ENCODE measurements at regions not wholly inside any gene's neighbourhood (a gene's known extent, or its start where the extent isn't known, plus 50 kb on each side); places are given as distances from the start of the nearest gene placed in this dataset.
"Not testable (repeated sequence)": the region's sequence is repeated elsewhere in the genome, so short reads cannot be mapped to it uniquely, and the experiment has no call there.

- no peak for DNase-seq
Observed at GRCh38 chr2:238600506-238601432, 174.0 kb downstream of the ASB1 start.

DNA sequence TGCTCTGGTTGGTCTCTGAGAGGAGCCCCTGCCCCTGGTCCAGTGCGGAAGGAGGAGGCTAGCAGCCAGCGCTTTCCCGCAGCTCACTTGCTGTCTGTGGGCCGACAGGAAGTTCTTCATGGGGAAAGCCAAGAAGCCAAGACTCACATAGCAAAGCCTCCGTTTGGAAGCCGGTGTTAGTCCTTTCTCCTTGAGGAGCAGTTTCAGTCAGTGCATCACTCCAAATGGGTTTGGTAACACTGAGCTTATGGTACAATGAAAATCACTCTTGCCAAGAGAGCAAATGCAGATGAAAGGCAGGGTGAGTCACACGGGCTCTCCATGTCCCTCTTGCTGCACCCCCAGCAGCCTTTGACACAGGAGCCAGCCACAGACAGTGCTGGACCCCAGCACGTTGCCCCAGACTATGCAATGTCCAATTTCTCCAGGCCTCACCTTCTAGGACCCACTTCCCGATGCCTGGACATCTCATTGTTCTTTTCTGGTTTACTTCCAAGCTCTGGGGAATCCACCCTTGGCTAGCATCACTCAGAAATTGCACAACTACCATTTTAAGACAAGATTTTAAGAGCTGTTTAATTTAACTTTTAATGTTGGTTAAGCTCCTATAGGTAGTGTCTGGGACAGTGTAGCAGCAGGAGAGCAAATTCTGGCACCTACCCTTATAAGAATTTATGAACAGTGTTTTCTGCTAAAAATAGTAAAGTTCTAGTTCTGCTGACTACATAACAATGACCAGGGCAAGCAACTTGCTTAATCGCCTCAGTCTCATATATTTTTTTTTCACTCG lies 174.9 kb downstream of the ASB1 start:
- no peak for DNase-seq

DNA sequence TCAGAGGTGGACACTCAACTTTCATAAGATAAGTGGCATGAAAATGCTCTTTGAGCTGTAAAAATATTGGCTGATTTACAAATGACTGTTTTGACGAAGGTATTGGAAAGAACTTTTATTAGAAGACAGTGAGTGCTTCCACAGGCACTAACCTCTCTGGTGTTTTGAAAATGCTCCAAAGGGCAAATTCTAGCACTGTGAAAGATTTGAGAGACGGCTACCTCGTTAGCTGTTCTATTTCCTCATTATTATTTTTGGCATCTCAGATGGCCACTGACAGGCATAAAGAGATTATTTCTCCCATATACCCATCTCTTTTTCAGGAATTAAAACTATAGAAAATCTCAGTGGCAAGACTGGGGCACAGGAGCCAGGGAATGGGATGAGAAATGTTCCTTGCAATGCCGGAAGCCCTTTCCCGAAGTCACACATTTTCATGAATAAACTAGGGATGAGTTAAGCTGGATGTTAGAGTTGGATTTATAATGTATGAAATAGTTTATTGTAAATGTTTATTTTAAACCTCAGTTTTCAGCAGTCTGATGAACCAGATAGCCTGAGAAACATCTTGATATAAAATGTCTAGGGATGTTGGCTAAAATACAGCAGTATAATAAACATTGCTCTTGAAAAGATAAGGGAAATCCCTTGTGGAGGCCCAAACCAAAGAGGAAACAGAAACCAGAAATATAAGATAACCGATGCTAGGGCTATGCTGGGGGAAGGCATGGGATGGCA lies 175.7 kb downstream of the ASB1 start:
- DNase-seq: no peak

DNA sequence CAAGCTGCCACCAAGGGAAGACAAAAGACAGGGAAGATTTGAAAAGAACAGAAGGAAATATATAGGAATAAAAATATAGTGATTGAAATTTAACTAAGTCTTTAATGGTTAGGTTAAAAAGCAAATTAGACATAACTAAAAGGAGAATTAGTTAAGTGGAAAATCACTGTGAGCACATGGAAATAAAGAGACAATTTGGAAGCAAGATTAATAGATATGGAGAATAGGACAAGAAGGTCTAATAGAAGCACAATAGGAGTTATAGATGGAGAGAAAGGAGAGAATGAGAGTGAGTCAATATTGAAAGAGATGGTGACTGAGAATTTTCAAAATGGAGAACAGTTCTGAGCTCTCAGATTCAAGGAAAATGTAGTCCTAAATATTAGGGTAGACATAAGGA lies 176.9 kb downstream of the ASB1 start:
- DNase-seq: no peak

DNA sequence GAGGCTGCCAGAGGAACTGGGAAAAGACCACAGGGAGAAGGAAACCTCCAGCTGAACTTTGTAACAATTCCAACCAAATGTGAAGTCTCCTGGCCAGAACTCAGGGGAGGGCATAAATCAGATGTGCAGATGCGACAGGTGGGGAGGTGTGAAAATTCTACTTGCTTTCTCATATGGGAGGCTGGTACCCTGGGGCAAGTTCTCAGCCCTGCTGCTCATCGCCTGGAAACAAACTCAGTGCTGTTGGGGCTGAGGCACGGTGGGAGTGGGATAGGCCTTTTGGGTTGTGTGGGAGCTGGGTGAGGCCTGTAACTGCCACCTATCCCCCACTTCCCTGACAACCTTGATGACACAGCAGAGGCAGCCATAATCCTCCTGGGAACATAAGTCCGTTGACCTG lies 179.6 kb downstream of the ASB1 start:
- DNase-seq: no peak

DNA sequence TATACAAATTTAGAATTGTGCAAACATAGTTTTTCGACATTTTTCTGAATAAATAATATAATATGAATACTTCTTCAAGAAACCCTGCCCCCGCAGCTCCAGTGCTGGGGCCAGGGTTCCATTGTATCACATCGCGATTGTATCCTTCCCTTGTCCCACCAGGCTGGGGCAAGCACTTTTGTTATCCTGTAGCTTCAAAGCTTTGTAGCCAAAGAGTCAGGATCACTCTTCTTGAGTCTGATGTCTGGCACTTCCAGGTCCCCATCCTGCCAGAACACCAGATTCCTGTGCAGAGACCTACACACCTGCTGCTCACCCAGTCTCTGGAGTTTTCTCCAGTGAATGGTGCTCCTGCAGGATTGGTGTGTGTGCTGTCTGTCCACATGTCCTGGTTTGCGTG lies 186.9 kb downstream of the ASB1 start:
- no peak for DNase-seq

DNA sequence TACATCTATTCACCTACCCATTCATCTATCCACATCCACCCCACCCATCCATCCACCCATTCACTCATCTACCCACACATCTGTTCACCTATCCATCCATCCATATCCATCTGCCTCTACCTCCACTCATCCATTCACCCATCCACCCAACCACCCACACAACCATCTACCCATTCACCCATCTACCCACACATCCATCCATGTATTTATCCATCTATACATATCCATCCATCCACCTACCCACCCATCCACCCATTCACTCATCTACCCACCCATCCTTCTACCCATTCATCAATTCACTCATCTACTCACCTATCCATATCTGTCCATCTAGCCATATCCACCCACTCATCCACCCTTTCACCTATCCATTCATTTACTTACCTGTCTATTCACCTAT lies 187.6 kb downstream of the ASB1 start:
- no peak for DNase-seq

DNA sequence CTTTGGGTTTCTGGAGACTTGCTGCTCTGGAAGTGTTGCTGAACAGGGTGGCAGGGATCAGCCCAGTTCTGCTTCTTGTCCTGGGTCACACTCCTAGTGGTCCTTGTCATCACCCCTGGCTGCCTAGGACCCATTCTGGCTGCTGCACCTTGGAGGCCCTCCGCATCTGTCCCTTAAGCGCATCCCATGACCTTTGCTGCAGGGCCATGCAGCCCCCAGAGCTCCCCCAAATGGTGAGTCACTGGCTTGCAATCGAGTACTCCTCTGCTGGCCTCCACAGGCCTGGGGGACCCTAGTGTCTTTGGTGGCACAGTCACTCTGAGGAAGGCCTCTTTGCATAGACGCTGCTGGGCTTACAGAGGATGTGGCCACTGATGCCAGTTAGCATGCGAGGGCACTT lies 188.5 kb downstream of the ASB1 start:
- DNase-seq: no peak

DNA sequence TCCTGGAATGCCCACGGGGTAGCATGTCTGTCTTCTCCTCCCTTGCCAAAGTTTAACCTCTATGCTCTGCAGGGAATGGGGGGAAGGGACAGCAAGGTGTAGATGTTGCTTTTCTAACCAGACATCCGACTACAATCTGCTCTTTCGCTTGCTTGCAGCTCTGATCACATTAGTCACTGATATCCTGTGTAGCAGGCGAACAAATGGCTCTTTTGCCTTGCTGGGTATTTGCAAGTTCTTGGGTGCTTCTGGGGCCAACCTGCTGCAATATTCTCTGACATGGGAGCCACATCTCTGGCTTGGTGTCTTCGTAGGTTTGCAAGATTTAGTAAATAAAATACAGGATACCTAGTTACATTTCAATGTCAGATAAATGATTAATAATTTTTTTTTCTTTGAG lies 190.0 kb downstream of the ASB1 start:
- no peak for DNase-seq

DNA sequence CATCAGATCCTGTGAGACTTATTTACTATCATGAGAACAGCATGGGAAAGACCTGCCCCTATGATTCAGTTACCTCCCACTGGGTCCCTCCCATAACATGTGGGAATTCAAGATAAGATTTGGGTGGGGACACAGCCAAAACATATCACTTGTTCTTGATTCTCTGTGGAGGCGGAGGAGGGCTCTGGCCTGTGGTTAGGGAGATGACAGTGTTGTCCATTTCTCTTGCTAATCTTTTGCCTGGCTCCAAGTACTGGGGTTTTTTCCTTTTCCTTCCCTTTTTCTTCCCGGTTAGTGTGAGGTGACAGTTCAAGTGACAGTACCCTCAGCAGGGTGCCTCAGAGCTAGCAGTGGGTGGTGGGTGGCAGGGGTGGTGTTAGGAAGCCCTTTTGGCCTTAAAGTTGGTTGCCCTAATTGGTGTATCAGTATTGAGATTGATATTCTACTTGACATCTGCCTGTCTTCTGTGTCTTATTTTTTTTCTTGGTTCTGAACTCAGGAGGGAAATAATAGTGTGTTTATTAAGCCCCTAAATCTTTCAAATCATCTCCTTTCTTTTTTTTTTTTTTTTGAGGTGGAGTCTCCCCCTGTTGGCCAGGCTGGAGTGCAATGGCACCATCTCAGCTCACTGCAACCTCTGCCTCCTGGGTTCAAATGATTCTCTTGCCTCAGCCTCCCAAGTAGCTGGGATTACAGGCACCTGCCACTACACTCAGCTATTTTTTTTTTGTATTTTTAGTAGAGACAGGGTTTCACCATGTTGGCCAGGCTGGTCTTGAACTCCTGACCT lies 192.0 kb downstream of the ASB1 start:
- not testable (repeated sequence) for DNase-seq

DNA sequence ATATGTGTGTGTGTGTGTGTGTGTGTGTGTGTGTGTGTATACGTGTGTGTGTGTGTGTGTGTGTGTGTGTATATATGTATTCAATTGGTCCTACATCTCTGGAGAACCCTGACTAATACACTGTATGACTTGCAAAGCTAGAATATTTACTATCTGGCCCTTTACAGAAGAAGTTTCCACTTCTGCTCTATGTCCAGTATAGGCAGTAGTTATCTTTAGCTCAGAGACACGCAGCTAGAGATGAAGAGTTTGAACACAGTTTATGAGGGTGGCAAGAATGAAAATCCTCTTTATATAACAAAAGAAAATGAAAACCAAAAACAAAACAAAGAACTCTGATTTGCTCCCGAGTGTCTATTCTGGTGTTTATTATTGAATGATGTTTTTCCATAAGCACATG lies 201.2 kb downstream of the ASB1 start:
- no peak for DNase-seq

DNA sequence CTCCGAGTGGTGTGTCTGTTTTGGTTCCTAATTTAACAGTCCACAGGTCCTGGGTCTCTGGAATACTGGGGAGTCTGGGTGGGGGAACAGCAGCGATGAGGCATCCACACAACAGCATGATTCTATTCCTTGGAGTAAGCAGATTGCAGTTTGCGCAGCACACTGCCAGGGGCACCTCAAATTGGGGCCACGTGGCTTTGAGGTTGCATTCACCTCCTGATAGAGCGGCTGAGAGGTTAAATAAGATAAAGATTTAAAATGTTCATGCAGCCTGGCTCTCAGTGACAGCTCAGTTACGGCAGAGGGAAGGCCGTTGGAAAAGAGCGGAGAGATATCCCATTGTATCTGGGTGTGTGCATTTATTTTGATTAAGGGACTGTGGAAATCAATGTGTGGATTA lies 202.3 kb downstream of the ASB1 start:
- no peak for DNase-seq

GRCh38 chr2:238631491-238632180 lies 204.9 kb downstream of the ASB1 start:
- DNase-seq: no peak

DNA sequence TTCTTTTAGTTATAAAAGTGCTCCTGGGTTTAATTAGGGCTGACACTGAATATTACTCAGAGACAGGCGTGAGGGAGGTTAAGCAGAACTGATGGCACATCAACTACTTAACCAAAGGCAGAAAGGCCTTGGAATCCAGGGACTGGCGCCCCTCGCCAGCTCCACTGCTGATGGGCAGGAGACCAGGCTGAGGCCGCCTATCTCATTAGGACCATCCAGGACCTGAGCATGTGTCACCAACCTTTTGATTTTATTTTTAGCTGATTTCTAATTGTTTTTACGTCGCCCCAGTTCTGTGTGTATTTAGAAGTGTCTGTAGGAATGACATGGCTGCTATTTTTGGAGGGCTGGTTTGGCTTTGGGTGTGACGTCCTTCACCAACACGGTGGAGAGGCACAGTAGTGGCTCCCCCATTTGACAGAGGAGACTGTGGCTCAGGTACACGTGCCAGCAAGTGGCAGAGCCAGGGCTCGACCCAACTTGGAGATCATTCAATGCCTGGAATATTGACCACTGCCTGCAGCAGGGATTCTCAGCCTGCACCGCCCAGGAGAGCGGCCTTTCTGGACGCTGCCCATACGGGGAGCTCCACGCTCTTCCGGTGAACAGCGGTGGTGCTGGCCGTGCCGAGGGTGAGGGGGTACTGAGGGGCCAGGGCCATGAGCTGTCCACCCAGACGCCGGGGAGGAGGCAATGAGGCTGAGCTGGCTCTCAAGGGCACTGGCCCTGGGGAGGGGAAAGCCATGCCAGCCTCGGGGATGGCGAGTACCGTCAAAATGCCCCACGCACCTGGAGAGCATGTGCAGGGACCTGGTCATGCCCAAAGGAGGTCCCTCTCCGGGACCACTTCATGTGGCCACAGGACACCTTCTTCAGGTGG lies 205.7 kb downstream of the ASB1 start:
- no peak for DNase-seq

DNA sequence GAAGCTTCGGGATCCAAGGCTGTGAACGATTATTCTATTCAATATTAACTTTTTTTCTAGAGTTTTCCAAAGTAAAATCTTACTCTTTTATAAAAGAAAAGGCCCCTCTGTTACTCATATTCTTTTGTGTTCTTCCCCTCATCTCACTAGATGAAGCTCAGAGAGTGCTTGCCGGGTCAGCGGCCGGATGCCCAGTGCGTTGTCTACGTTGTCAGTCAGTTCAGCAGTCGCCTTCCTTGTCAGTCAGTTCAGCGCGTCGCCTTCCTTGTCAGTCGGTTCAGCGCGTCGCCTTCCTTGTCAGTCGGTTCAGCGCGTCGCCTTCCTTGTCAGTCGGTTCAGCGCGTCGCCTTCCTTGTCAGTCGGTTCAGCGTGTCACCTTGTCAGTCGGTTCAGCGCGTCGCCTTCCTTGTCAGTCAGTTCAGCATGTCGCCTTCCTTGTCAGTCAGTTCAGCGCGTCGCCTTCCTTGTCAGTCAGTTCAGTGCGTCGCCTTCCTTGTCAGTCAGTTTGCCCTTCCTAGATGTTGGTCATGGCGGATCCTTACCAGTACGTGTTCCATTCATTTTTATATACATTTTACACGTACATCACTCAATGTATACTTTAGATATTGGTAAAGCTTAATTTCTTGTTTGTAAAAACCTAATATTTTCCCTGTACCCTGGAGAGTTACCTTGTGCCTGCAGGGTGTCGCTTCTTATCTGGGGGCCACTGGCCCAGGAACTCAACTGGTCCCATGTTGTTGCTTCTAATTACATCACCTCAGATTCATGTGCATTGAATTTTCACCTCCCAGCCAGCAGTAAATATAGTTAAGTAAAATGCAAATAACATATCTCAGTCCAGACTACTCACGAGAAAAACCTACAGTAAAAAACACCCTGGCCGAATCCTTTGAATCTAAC lies 206.9 kb downstream of the ASB1 start:
- DNase-seq: no peak

DNA sequence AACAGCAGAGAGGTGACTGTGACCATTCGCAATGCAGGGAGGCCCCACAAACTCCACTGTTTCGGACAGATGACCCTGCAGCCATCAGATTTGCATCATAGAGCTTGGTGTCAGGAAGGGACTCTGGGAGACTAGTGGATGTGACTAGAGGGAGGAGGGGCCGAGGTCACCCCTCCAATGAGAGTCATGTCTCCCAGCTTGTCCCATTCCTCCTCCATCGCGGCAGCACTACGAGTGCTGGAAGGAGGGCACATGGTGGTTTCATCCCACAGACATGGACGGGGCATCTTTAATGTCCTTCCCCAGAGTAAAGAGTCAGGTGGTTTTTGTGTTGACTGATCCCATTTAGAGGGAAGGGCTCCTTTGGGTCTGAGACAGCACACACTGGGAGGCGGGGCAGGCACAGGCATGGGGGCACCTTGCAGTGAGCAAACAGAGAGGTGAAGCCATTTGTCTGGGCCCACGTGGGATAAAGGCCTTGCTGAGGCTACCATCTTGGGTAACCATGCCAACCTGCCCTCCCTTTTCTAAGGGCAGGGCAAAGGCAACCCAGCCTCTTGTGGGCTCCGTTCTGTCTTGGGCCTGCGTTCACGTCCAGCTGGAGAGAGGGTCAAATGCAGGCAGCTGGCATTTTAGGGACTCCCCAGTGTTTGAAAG lies 208.1 kb downstream of the ASB1 start:
- DNase-seq: no peak

GRCh38 chr2:238635647-238636051 lies 208.9 kb downstream of the ASB1 start:
- no peak for DNase-seq

- DNase-seq: no peak
Observed at GRCh38 chr2:238636269-238637073, 209.7 kb downstream of the ASB1 start.

Data from central memory CD4-positive, alpha-beta T cell (primary cell).